AG09309 (cell line): ENCODE measurements at regions not wholly inside any gene's neighbourhood (a gene's known extent, or its start where the extent isn't known, plus 50 kb on each side); places are given as distances from the start of the nearest gene placed in this dataset.

Source experiments
- DNase-seq: peaks from one replicate; pipeline ENCODE4 v3.0.0-alpha.2; 2010; ENCODE audit warnings: low read depth
- H3K4me3 ChIP-seq: 2 replicates; pipeline ENCODE4 v1.5.1; 2011; ENCODE audit warnings: mild to moderate bottlenecking, low read depth, low read length, moderate library complexity; ENCODE audit not compliant: control insufficient read depth
- CTCF ChIP-seq: IDR thresholded peaks from 2 replicates; pipeline ENCODE4 v1.5.1; 2011; ENCODE audit warnings: mild to moderate bottlenecking, low read depth, low read length, inconsistent platforms; ENCODE audit not compliant: insufficient read depth, control insufficient read depth; ENCODE audit errors: missing control alignments

GRCh38 chr4:57162499-57163019 is 52.4 kb upstream of the IGFBP7 start:
- DNase-seq = no peak
- no peak overlapping the region for H3K4me3 ChIP-seq
- TF ChIP-seq CTCF = no peak
